NCI-H2081 (cell line): ENCODE measurements at regions not wholly inside any gene's neighbourhood (a gene's known extent, or its start where the extent isn't known, plus 50 kb on each side); places are given as distances from the start of the nearest gene placed in this dataset.
"Not testable (repeated sequence)": the region's sequence is repeated elsewhere in the genome, so short reads cannot be mapped to it uniquely, and the experiment has no call there.

Source experiments
- DNase-seq, 2 experiments: peaks; one replicate each; lab custom pipeline; 2025; lab: John Stamatoyannopoulos, UW

- DNase-seq = no peak
Measured at GRCh38 chr16:5761592-5761991, 664.0 kb upstream of the EEF2KMT start.

GRCh38 chr16:5758281-5758680, 660.7 kb upstream of the EEF2KMT start:
- no peak for DNase-seq

DNA sequence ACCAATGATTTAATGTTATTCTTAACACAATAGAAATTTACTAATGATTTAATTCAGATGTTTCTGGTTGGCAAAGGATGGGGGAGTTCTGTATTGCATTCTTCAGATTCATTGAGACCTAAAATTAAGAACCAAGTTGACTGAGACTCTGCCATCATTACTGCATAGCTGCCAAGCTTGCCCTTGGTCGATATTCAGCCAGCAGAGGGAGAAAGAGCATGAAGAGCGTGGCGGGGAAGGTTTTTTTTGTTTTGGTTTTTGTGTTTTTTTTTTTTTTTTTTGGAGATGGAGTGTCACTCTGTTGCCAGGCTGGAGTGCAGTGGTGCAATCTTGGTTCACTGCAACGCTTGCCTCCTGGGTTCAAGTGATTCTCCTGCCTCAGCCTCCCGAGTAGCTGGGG, 659.4 kb upstream of the EEF2KMT start:
- DNase-seq = no peak

DNA sequence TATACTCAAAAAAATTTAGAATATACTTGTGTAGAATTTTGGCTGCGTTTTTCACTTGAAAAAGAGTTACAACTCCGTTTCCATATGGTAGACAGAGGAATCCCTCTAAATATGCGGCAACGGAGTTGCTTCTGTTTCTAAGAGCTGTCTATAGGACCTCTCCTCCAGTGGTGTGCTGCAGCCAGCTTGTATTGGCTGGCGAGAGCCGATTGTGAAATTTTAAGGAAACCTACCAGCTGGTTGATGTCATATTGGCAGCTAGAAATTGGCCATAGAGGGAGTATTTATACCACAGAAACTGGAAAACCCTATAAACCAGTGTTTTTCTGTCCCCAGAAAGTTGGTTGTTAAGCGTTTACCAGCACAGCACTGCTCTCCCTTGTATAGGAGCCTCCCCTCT, 655.8 kb upstream of the EEF2KMT start:
- DNase-seq = no peak

- no peak for DNase-seq
Measured at GRCh38 chr16:5751216-5751615, 653.6 kb upstream of the EEF2KMT start.

- not testable (repeated sequence) for DNase-seq
Measured at GRCh38 chr16:5750439-5750838, 652.8 kb upstream of the EEF2KMT start.

GRCh38 chr16:5738586-5738985, 641.0 kb upstream of the EEF2KMT start:
- DNase-seq = no peak

- no peak for DNase-seq
Measured at GRCh38 chr16:5736209-5736930, 638.8 kb upstream of the EEF2KMT start.

- DNase-seq = no peak
Measured at GRCh38 chr16:5735444-5735843, 637.8 kb upstream of the EEF2KMT start.

DNA sequence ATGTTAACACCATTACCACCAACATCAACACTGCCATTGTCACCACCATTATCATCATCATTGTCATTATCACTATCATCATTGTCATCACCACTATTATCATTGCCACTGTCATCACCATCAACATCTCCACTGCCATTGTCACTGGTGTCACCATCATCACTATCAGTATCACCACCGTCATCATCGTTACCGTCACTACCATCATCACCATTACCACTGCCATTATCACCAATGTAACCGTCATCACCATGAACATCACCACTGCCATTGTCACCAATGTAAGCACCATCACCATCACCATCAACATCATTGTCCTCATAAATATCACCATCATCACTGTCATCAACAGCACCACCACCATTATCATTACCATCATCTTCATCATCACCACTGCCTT, 633.2 kb upstream of the EEF2KMT start:
- DNase-seq = no peak

DNA sequence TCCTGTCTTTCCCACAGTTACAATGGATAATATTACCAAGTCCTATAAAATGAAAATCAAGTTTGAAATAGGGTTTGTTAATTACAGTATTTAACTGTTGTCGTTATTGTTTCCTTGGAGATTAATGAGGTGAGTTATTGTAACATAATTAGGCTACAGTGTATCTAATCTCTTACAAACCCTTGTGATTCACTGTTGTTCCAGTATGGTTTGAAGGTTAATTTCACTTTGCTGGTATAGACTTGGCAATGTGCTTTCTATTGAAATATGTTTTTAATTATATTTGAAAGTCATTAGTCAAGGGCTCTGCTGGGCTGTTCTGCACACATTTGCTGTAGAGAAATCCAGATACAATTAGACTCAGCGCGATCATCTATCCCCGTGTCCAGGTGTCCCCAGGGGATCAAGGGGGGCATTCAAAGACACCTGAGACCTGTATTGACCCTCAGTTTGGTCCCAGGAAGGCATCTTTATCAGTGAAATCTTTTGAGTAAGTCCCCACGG, 624.6 kb upstream of the EEF2KMT start:
- no peak for DNase-seq

GRCh38 chr16:5715155-5715554, 617.6 kb upstream of the EEF2KMT start:
- no peak for DNase-seq

DNA sequence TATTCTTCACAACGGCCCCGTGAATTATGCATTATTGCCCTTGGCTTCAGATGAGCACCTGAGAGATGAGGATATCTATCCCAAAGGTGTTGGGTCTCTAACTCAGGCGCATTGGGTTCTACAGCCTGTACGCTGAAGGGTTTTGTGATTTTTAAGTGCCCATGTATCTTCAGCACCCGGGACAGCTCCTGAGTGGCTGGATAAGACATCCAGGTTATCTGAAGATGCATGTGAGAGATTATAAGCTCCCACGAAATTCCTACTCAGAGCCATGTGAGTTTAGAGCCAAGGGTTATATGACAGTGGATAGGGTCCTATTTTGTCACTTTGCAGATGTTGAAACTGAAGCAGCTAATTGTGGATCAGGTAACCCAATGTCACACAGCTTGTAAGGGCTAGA, 612.3 kb upstream of the EEF2KMT start:
- DNase-seq = no peak

- no peak for DNase-seq
Measured at GRCh38 chr16:5706211-5706610, 608.6 kb upstream of the EEF2KMT start.

DNA sequence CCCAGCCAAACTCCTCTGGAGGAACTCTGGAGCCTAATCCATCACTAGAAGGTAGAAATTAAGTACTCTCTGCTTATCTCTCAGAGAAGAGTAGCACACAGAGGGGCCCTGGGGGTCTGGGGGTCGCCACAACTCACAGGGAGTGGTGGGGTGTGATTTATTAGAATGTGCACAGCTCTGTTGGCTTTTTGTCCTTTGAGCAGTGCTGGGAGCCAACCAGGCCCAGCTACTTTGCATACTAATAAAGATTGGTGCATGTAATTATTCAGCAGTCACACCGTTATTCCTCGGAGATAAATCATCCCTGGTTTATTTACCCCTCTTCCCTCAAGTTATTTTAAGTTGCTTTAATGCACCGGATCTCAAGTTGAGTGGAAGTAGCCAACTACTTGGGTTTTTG, 606.7 kb upstream of the EEF2KMT start:
- no peak for DNase-seq

- no peak for DNase-seq
Measured at GRCh38 chr16:5693426-5693825, 595.8 kb upstream of the EEF2KMT start.

DNA sequence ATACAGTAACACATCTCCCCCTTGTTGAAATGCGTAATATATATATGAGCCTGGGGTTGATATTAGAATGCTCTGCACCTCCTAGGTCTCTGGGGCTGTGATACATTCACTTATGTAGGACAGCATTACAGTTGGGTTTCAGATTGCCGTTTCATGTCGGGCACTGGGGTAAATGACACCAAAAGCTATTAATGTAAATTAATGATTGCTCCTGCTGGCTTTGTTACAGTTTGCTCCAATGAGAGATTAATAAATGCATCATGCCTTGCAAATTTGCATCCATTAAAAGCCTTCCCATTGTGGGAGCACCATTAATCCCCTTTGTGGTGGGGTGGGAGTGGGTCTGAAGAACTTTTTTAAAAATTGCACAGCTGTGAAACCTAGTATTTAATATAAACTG, 584.4 kb upstream of the EEF2KMT start:
- DNase-seq = no peak

- DNase-seq = no peak
Measured at GRCh38 chr16:5678371-5678770, 580.8 kb upstream of the EEF2KMT start.

DNA sequence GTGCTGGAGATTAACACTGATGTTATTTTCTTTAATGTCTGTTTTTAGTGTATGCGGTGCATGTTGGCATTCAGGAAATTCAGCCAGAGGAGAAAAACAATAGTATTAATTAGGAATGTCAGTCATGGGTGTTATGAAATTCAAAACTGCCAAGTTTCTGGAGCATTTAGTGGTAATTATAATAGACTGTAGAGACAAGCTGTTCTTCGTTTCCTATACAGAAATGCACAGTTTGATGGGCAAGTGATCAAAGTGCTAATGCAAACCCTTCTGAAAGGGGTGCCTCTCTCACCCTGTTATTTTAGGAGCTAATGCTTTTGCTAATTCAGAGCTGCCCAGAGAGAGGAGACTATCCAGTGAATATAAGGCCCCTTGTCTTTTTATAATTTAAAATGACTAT, 573.8 kb upstream of the EEF2KMT start:
- DNase-seq = no peak

DNA sequence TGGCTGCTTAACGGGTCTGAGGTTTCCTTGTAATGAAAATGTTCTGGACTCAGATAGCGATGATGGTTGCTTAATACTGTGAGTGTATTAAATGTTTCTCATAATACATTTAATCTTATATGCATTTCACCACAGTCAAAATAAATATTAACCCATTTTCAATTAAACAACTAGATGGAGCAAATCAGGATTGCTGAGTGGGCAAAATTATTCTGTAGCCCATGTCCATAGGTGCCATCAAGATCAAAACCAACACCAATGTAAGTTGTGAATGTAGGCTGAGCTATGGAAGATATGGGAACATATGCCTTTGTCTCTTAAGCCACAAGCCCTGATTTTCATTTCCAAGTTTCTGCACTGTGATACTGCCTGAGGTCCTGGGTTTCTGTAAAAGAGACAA, 572.6 kb upstream of the EEF2KMT start:
- no peak for DNase-seq

DNA sequence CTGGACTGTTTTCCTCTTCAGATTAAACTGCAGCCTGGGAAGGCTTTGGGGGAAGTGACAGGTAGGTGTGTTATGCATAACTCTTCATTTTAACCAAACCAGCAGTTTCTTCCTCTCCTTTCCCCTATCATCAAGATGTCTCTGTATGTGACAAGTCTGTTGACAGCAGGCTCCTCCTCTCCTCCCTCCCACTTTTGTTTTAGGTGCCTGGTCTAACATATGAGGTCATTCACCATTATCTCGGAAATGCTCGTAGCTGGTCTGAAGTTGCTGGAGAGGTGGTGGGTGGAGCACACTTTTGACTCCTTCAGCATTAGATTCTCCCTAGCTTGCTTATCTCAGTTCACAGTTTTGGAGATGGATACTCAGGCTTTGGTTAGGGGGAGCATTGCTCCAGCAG, 571.0 kb upstream of the EEF2KMT start:
- no peak for DNase-seq

DNA sequence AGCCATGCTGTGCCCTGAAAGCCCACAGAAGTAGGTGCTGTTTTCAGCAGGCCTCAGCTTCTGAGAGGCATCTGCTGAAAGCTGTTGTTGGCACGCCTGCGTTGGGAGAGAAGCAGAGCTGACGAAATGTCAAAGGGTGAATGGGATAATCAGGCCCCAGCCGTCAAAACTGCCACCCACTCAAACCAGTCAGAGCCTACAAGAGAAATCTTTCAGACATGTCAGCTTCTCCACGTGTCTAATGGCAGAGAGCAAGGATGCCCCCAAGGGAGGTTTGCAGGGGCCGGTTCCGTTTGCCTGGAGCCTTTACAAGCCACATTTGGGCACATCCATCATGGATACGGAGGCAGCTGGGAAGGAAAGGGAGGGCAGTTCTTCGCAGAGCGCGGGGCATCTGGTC, 568.2 kb upstream of the EEF2KMT start:
- DNase-seq = no peak

- no peak for DNase-seq
Measured at GRCh38 chr16:5653789-5654188, 556.2 kb upstream of the EEF2KMT start.

- DNase-seq = no peak
Measured at GRCh38 chr16:5653041-5653440, 555.4 kb upstream of the EEF2KMT start.
